Cardiac muscle cell (in vitro differentiated cells and primary cell): ENCODE measurements at regions not wholly inside any gene's neighbourhood (a gene's known extent, or its start where the extent isn't known, plus 50 kb on each side); places are given as distances from the start of the nearest gene placed in this dataset.

Experiments used
- DNase-seq, 2 donors: peaks; one replicate each; pipeline versions ENCODE4 v3.0.0 to v3.0.0-alpha.2; 2010 to 2017; ENCODE audit warnings: low read depth in 1 of 2, low spot score in 1 of 2
- H3K27ac ChIP-seq: fragments of 200-600 bp; sonication (generic); 2 replicates; pipeline ENCODE4 v1.5.1; 2016
- H3K27me3 ChIP-seq: fragments of 200-600 bp; sonication (generic); 2 replicates; pipeline ENCODE4 v1.6.0; 2016; ENCODE audit warnings: control low read depth
- H3K36me3 ChIP-seq: fragments of 200-600 bp; sonication (generic); 2 replicates; pipeline ENCODE4 v1.5.1; 2016; ENCODE audit warnings: control low read depth
- H3K4me1 ChIP-seq: fragments of 200-600 bp; sonication (generic); 2 replicates; pipeline ENCODE4 v1.8.1; 2017; ENCODE audit warnings: low read depth, mild to moderate bottlenecking, mixed run types
- H3K4me3 ChIP-seq: fragments of 200-600 bp; sonication (generic); 2 replicates; pipeline ENCODE4 v1.5.1; 2016; ENCODE audit warnings: mild to moderate bottlenecking
- H3K9me3 ChIP-seq: fragments of 200-600 bp; sonication (generic); 2 replicates; pipeline ENCODE4 v1.5.1; 2017; ENCODE audit warnings: low read depth, mild to moderate bottlenecking, control low read depth
- CTCF ChIP-seq: IDR thresholded peaks from 2 replicates; pipeline ENCODE4 v1.5.1; 2012; ENCODE audit warnings: low read depth, mild to moderate bottlenecking, low read length

DNA sequence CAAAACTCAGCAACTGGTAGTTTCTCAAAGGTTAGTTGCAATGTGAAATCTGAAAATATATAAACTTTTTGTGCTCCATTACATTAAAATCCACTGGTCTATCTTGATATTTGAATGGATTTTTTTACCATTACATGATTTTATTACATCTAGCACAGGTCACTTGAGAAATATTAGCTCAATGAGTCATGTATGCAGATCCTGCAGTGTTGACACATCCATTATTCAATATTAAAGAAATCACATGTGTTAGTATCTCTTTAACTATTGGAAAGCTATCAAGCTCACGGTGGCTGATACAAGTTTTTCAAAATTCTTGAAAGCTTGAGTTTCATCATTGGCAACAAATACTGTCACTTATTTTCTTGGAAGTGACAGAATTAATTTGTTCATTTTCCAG is 373.9 kb upstream of the TSHZ3 start:
- H3K9me3 ChIP-seq, result no peaks in the 10 kb centered on the region
- H3K36me3 ChIP-seq, result no peaks in the 10 kb centered on the region
- no peak for DNase-seq
- no peak overlapping the region for H3K4me3 ChIP-seq
- no peaks in the 10 kb centered on the region for H3K4me1 ChIP-seq
- no peak for TF ChIP-seq CTCF
- no peaks in the 10 kb centered on the region for H3K27me3 ChIP-seq
- H3K27ac ChIP-seq, result no peak overlapping the region

GRCh38 chr19:31725051-31725450 is 375.8 kb upstream of the TSHZ3 start:
- Histone ChIP-seq H3K4me3 (no peak overlapping the region), H3K9me3 (no peaks in the 10 kb centered on the region), H3K27me3 (no peaks in the 10 kb centered on the region), H3K4me1 (no peaks in the 10 kb centered on the region), H3K36me3 (no peaks in the 10 kb centered on the region), H3K27ac (no peak overlapping the region)
- peak; percentile 17 to 56 for DNase-seq
- no peak for TF ChIP-seq CTCF

- TF ChIP-seq CTCF, result no peak
- Histone ChIP-seq H3K27me3 (no peaks in the 10 kb centered on the region), H3K9me3 (no peaks in the 10 kb centered on the region), H3K4me1 (no peaks in the 10 kb centered on the region), H3K4me3 (no peak overlapping the region), H3K27ac (no peak overlapping the region), H3K36me3 (no peaks in the 10 kb centered on the region)
- no peak for DNase-seq
These were observed 378.3 kb upstream of the TSHZ3 start for GRCh38 chr19:31727536-31727935.

DNA sequence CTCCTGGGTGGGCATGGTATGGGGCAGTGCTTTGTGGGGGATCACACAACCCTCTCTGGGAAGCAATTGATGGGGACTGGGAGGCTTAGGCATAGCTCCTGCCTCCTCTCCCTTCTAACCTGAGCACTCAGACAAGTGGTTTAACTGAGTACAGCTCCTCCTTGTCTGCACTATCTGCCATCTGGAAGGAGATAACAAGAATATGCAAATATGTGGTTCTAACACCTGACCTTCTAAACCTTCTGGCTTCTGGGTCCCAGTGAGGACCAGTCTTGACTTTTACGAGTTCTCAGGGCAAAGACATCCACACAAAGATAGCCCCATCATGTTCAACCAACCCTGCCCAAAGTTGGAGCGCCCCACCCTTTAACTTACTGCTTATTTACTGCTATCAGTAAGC is 381.0 kb upstream of the TSHZ3 start:
- Histone ChIP-seq H3K4me3 (no peak overlapping the region), H3K36me3 (no peaks in the 10 kb centered on the region), H3K27me3 (no peaks in the 10 kb centered on the region), H3K27ac (no peak overlapping the region), H3K9me3 (no peaks in the 10 kb centered on the region), H3K4me1 (no peaks in the 10 kb centered on the region)
- no peak for DNase-seq
- TF ChIP-seq CTCF, result no peak

DNA sequence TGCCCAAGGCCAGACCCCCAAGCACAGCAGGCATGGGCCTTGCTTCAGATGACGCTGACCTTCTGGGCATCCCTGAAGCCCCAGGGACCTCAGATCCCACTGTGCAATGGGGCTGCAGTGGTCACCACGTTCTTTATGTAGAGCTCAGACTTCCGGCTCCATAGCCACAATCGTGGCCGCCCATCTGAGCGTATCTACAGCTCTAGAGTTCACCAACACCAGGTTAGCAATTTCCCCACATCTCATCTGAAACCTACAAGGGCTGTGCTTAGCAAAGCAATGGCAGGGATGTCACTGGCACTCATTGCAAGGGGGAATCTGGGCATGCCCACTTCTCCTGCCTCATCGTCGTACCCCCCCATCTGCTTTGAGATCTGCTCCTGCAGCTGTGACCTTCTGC is 384.4 kb upstream of the TSHZ3 start:
- no peak for DNase-seq
- TF ChIP-seq CTCF, result no peak
- H3K4me1 ChIP-seq, result no peaks in the 10 kb centered on the region
- H3K27me3 ChIP-seq, result no peaks in the 10 kb centered on the region
- no peak overlapping the region for H3K27ac ChIP-seq
- H3K9me3 ChIP-seq, result no peaks in the 10 kb centered on the region
- H3K4me3 ChIP-seq, result no peak overlapping the region
- no peaks in the 10 kb centered on the region for H3K36me3 ChIP-seq

DNA sequence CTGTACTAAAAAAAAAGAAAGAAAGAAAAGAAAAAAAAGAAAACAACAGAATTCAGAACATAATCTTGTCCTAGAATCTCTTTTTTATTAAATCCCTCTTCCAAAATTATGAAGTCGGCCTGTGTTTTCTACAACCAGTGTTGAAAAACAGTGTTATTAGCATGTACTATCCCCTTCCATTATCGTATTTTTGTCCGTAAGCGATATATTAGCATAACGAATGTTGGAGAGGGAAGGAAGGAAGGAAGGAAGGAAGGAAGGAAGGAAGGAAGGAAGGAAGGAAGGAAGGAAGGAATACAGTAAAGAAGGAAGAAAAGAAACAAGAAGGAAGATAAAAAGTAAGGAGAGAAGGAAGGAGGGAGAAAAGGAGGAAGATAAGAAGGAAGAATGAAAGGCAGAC is 393.0 kb upstream of the TSHZ3 start:
- H3K9me3 ChIP-seq, result no peaks in the 10 kb centered on the region
- no peak overlapping the region for H3K27ac ChIP-seq
- no peaks in the 10 kb centered on the region for H3K4me1 ChIP-seq
- DNase-seq, result no peak
- no peak overlapping the region for H3K4me3 ChIP-seq
- no peaks in the 10 kb centered on the region for H3K27me3 ChIP-seq
- no peaks in the 10 kb centered on the region for H3K36me3 ChIP-seq
- no peak for TF ChIP-seq CTCF
